ENCODE measurements at regions not wholly inside any gene's neighbourhood (a gene's known extent, or its start where the extent isn't known, plus 50 kb on each side); places are given as distances from the start of the nearest gene placed in this dataset.

DNA sequence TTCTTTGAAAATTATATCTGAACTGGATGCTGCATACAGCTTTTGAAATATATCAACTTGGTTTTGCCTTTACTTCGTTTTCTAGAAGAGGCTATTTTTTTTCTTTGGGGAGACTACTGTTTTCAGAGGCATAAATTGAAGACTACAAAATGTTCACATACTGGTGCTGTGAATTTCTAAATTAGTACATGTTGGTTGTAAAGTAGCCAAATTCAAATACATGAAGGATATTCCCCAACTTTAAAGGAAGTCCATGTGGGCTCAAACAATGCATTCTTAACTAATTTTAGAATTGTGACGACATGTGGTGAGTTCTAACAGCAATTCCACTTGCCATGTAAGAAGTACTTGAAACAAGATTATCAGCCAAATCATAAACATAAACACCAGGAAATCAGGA lies 295.7 kb downstream of the TUSC7 start:
- no peak overlapping the region; the same call in 1 of the 2 replicates for H3K27ac ChIP-seq (ENCODE audit: low read depth, low read length)
- no peak overlapping the region for H2AK5ac ChIP-seq (ENCODE audit: low read depth, low read length)
- CTCF ChIA-PET (ENCODE audit: partially characterized antibody), result interaction anchor here (0.9 kb wide), 1 partner anchor 244 kb away, joined by 3 read pairs; no protein-coding TSS in a partner anchor
- H3K18ac ChIP-seq (ENCODE audit: extremely low read depth, low read length), result no peak overlapping the region
- H3K79me2 ChIP-seq (ENCODE audit: control insufficient read depth in 1 of 2, insufficient read depth in 2 of 2, low read length in 2 of 2), result no peaks in the 10 kb centered on the region
- no peak overlapping the region for H2AFZ ChIP-seq (ENCODE audit: low read length)
- H3K23ac ChIP-seq (ENCODE audit: insufficient read length), result no peak overlapping the region
- no peak overlapping the region for H3K4ac ChIP-seq (replicated peaks; ENCODE audit: insufficient read length, low read depth, low read length)
- no peak overlapping the region for H4K5ac ChIP-seq (ENCODE audit: insufficient read length, low read depth, low read length)
- no peak overlapping the region for H3K14ac ChIP-seq (ENCODE audit: insufficient read length)
- H2BK120ac ChIP-seq (replicated peaks; ENCODE audit: low read depth, low read length), result no peak overlapping the region
- no peaks in the 10 kb centered on the region for H4K20me1 ChIP-seq (replicated peaks in 1 of 2; ENCODE audit: control insufficient read depth in 1 of 2, insufficient read depth in 2 of 2, low read length in 2 of 2)
- H3K9ac ChIP-seq (replicated peaks in 1 of 4; ENCODE audit: extremely low read depth in 1 of 4, low read depth in 3 of 4, low read length in 3 of 4), result no peak overlapping the region
- H3K36me3 ChIP-seq (ENCODE audit: control insufficient read depth in 2 of 4, insufficient read depth in 4 of 4, low read length in 3 of 4), result no peaks in the 10 kb centered on the region
- TF ChIP-seq MAFK (IDR thresholded peaks at IDR 0.05; ENCODE audit: low read depth, low read length) (no peak), JUN (IDR thresholded peaks at IDR 0.05; ENCODE audit: low read depth, low read length) (no peak), CEBPB (IDR thresholded peaks at IDR 0.05; ENCODE audit: low read depth, low read length) (no peak)
- no peak overlapping the region for H2BK20ac ChIP-seq (ENCODE audit: low read length)
- no peak overlapping the region for H3K4me2 ChIP-seq (ENCODE audit: insufficient read depth in 1 of 2, low read depth in 2 of 2, low read length in 2 of 2)
- H3K23me2 ChIP-seq (ENCODE audit: low read depth, low read length), result no peaks in the 10 kb centered on the region
- H3K9me3 ChIP-seq (ENCODE audit: insufficient read depth in 2 of 2, low read depth in 1 of 2, low read length in 1 of 2), result no peaks in the 10 kb centered on the region
- no peak overlapping the region for H3K4me3 ChIP-seq (ENCODE audit: extremely low read depth in 1 of 4, insufficient read depth in 2 of 4, low read depth in 3 of 4, low read length in 4 of 4)
- H2BK12ac ChIP-seq (ENCODE audit: low read depth, low read length), result no peak overlapping the region
- H2BK15ac ChIP-seq (ENCODE audit: low read length), result no peak overlapping the region
- no peak for FAIRE-seq
- DNase-seq (ENCODE audit: low read depth in 1 of 2, low spot score in 2 of 2), result no peak
- no peaks in the 10 kb centered on the region for H3K27me3 ChIP-seq (replicated peaks in 1 of 4; ENCODE audit: control insufficient read depth in 3 of 4, extremely low read depth in 1 of 4, insufficient read depth in 3 of 4, low read length in 3 of 4)
- no peak overlapping the region for H4K8ac ChIP-seq (ENCODE audit: extremely low read depth, insufficient read depth, low read length)
- H2BK5ac ChIP-seq (ENCODE audit: low read depth, low read length), result no peak overlapping the region
- H3K79me1 ChIP-seq (ENCODE audit: low read depth, low read length), result no peaks in the 10 kb centered on the region
- H3K4me1 ChIP-seq (replicated peaks in 1 of 4; ENCODE audit: control insufficient read depth in 3 of 4, insufficient read depth in 4 of 4, low read length in 3 of 4), result no peaks in the 10 kb centered on the region
- WGBS, 2 experiments (ENCODE audit: extremely low coverage in 1 of 2, insufficient coverage in 1 of 2, insufficient read length in 1 of 2, insufficient replicate concordance in 2 of 2, low coverage in 1 of 2, low lambda C conversion rate in 2 of 2, missing lambda C conversion rate in 1 of 2), result 83% methylated on average over 2 of the region's 2 CpGs; no CpG with 5 or more reads in 1 of the 2 experiments
- no peak overlapping the region for H4K91ac ChIP-seq (replicated peaks; ENCODE audit: insufficient read length, low read length)
- POLR2A ChIA-PET (ENCODE audit: partially characterized antibody), result no interaction called here
- no peak overlapping the region for H3K56ac ChIP-seq (replicated peaks; ENCODE audit: insufficient read length, low read depth, low read length)
